ENCODE measurements at regions not wholly inside any gene's neighbourhood (a gene's known extent, or its start where the extent isn't known, plus 50 kb on each side); places are given as distances from the start of the nearest gene placed in this dataset.

GRCh38 chr9:1871626-1872419 lies 143.3 kb upstream of the SMARCA2 start:
- TF ChIP-seq CTCF (IDR thresholded peaks at IDR 0.05; ENCODE audit: insufficient read depth, low read depth, low read length), result no peak
- DNase-seq (ENCODE audit: low read depth), result no peak

GRCh38 chr9:1875251-1875851 lies 139.8 kb upstream of the SMARCA2 start:
- TF ChIP-seq CTCF (IDR thresholded peaks at IDR 0.05; ENCODE audit: insufficient read depth, low read depth, low read length), result no peak

More at GRCh38 chr9:1871626-1872419, 143.3 kb upstream of the SMARCA2 start:
- no peak overlapping the region for H3K4me3 ChIP-seq (ENCODE audit: low read depth, low read length)

GRCh38 chr9:1875921-1876448 lies 139.2 kb upstream of the SMARCA2 start:
- H3K4me3 ChIP-seq (ENCODE audit: low read depth, low read length), result no peak overlapping the region
- TF ChIP-seq CTCF (IDR thresholded peaks at IDR 0.05; ENCODE audit: insufficient read depth, low read depth, low read length), result no peak
- no peak for DNase-seq (ENCODE audit: low read depth)

More at GRCh38 chr9:1875251-1875851, 139.8 kb upstream of the SMARCA2 start:
- H3K4me3 ChIP-seq (ENCODE audit: low read depth, low read length), result no peak overlapping the region
- no peak for DNase-seq (ENCODE audit: low read depth)

GRCh38 chr9:1876891-1877496 lies 138.2 kb upstream of the SMARCA2 start:
- no peak overlapping the region for H3K4me3 ChIP-seq (ENCODE audit: low read depth, low read length)
- no peak for DNase-seq (ENCODE audit: low read depth)
- TF ChIP-seq CTCF (IDR thresholded peaks at IDR 0.05; ENCODE audit: insufficient read depth, low read depth, low read length), result no peak

- no peak for DNase-seq (ENCODE audit: low read depth)
- TF ChIP-seq CTCF (IDR thresholded peaks at IDR 0.05; ENCODE audit: insufficient read depth, low read depth, low read length), result no peak
- no peak overlapping the region for H3K4me3 ChIP-seq (ENCODE audit: low read depth, low read length)
These were observed 137.2 kb upstream of the SMARCA2 start for GRCh38 chr9:1877951-1878350.

GRCh38 chr9:1878811-1879210 lies 136.3 kb upstream of the SMARCA2 start:
- no peak overlapping the region for H3K4me3 ChIP-seq (ENCODE audit: low read depth, low read length)
- no peak for DNase-seq (ENCODE audit: low read depth)
- no peak for TF ChIP-seq CTCF (IDR thresholded peaks at IDR 0.05; ENCODE audit: insufficient read depth, low read depth, low read length)

All from fibroblast of villous mesenchyme (primary cell).